Stimulated activated CD8-positive, alpha-beta memory T cell treated with anti-CD3 and anti-CD28 coated beads, Interleukin-2, amount 100 ng/mL, for 1 hour (primary cell): ENCODE measurements at regions not wholly inside any gene's neighbourhood (a gene's known extent, or its start where the extent isn't known, plus 50 kb on each side); places are given as distances from the start of the nearest gene placed in this dataset.

Experiments
- DNase-seq, 2 donors: peaks; one replicate each; pipeline ENCODE4 v3.0.0-alpha.2; 2020; ENCODE audit warnings: low read depth in 2 of 2

- DNase-seq, result no peak
Measured at GRCh38 chr15:31869686-31870307, 160.5 kb upstream of the CHRNA7 start.

GRCh38 chr15:31870328-31871165 lies 159.8 kb upstream of the CHRNA7 start, which contains the start of gene OTUD7A:
Gene OTUD7A (minus strand): TSS chr15:31870673.
- peak; percentile 65 to 72 for DNase-seq

DNA sequence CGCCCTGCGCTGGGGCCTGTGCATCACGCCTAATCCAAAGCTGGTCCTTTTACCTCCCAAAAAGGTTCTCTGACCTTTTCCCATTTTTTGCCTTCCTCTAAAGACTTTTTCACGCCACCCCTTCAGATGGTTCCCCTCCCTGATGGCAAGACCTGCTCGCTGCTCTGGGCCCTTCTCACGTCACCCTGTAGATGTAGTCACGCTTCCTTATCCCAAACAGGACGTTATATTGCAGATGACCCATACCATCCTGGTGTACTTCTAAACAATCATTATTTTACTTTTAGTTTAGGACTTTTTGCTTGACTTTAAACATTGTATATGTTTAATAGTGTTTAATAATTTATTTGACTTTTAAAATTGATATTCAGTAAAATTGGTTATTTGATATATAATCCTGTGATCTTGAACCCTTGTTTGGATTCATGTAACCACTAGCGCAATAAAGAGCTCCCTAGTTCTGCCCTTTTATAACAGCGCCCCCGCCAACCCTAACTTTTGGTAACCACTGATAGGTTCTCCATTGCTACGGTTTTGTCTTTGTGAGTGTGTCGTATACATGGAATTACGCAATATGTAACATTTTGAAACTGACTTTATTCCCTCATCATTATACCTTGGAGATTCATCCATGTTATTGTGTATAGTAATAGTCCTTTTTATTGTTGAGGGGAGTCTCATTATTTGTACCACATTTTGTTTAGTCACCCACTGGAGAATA lies 159.0 kb upstream of the CHRNA7 start:
- DNase-seq, result no peak

GRCh38 chr15:31871887-31872281 lies 158.4 kb upstream of the CHRNA7 start:
- no peak for DNase-seq

- no peak for DNase-seq
Measured at GRCh38 chr15:31887246-31887645, 143.1 kb upstream of the CHRNA7 start.

- DNase-seq, result no peak
Measured at GRCh38 chr15:31892513-31892912, 137.8 kb upstream of the CHRNA7 start.

- no peak for DNase-seq
Measured at GRCh38 chr15:31893780-31894179, 136.5 kb upstream of the CHRNA7 start.

DNA sequence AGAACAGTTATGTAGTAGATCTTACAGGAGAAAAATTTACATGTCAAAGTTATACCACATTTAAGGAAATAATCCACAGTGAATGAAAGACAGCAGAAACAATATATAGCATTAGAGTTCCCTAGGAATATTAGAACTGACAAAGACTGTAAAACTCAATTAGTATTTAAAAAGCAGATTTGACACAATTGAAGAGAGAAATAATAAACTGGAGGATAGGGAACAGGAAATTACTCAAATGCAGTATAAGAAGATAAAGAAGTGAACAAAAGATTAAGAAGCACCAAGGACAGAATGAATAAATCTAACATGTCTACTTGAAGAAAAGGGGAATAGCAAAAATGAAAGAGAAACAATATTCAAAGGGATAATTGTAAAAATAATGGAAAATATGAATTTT lies 132.6 kb upstream of the CHRNA7 start:
- DNase-seq, result no peak

- DNase-seq, result no peak
Measured at GRCh38 chr15:31901501-31901900, 128.8 kb upstream of the CHRNA7 start.

GRCh38 chr15:31905054-31905453 lies 125.3 kb upstream of the CHRNA7 start:
- DNase-seq, result no peak

DNA sequence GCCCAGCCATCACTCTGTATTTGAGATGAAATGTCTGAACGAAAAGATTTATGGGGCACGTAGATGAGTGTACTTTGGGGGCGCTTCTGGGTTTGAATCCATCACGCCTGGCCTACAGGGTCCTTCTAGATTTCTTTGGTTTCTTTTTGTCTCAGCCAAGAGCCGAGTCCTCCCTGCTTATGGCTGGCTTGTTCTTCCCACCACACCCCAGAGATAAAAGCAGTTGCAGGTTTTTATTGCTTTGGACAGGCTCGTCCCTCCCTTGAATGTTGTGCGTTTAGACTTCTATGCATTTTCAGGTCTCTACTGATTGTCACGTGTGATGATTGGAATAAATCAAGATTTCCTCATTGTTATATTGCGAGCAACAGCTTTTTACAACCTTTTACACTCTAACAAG lies 104.8 kb upstream of the CHRNA7 start:
- DNase-seq, result no peak

- DNase-seq, result no peak
Measured at GRCh38 chr15:31930967-31931366, 99.3 kb upstream of the CHRNA7 start.

GRCh38 chr15:31932576-31932975 lies 97.7 kb upstream of the CHRNA7 start:
- DNase-seq, result no peak

- no peak for DNase-seq
Measured at GRCh38 chr15:31934821-31935220, 95.5 kb upstream of the CHRNA7 start.

DNA sequence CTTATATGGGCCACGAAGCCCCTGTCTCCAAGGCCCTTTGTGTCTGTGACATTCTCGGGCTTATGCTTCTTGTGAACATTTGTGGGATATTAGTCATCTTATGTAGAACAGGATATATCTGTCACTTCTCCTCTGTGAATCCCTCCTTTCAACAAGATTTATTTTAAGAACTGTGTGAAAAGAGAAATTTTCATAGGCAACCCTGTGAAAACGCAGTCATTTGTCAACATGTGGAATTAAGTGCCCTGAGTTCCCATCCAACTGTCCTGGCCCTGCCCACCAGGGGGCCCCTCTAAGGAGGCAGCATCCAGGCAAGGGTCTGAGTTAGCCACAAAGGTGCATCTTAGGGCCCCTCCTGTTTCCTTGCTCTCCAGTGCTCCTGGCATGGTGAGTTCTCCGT lies 76.8 kb upstream of the CHRNA7 start:
- DNase-seq, result no peak

DNA sequence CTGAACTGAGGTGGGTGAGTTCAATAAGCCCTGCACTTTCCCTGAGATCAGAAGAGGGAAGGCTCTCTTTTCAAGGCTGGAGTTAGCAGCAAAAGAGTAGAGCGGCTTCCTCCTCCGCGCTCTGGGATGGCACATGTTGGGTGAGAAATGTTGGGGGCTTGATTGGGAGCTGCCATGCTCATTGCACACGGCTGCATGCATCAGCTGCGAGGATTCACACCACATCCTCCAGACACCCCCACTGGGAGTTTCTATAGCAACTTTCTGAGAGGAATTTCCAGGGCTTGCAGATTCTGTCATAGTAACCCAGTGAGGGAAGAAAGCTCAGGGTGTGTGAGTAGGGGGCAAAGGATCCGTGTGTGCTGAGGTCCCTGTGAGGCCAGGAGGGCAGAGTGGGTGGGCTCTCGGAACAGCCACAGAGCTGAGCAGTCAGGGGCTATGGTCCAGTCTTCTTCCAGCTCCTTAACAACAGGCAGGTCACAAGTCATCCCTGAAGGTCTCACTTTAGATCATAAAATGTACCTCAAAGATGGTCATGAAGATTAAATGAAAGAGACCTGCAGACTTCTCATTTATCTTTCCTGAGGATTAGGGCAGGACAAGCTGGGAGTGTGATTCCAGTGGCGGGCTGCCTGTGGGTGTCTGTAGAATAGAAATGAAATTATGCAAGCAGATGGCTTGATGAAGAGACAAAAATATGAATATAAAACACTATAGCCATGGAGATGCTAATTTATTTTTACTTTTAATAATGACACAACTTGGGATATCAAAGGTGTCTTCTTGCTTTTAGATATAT lies 75.7 kb upstream of the CHRNA7 start:
- no peak for DNase-seq

GRCh38 chr15:31955734-31956133 lies 74.6 kb upstream of the CHRNA7 start:
- no peak for DNase-seq

GRCh38 chr15:31957581-31957980 lies 72.7 kb upstream of the CHRNA7 start:
- no peak for DNase-seq

DNA sequence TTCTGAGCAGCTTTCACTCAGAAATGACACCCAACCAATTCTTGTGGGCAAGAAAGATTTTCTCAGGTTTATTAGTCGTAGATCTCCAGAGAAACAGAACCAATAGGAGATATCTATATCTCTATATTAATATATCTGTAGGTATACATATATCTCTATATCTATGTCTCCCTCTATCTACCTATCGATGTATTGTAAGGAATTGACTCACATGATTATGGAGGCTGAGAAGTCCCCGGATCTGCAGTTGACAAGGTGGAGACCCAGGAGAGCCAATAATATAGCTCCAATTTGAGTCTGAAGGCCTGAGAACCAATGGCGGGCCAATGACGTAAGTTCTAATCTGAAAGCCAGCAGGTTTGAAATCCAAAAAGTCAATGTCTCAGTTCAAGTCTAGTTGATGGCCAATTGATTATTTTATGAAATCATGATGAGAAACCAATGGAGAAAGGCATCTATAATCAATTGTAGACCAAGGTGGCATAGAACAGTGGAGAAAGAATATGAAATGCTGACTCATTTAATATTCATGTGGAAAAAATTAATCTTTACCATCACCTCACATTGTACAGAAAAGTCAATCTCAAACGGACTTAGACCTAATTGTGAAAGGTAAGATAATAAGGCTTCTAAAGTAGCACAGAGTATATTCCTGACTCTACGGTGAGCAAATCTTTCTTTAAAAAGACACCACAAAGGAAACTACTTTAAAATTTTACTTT lies 65.6 kb upstream of the CHRNA7 start:
- DNase-seq, result no peak

- no peak for DNase-seq
Measured at GRCh38 chr15:31970007-31970406, 60.3 kb upstream of the CHRNA7 start.

DNA sequence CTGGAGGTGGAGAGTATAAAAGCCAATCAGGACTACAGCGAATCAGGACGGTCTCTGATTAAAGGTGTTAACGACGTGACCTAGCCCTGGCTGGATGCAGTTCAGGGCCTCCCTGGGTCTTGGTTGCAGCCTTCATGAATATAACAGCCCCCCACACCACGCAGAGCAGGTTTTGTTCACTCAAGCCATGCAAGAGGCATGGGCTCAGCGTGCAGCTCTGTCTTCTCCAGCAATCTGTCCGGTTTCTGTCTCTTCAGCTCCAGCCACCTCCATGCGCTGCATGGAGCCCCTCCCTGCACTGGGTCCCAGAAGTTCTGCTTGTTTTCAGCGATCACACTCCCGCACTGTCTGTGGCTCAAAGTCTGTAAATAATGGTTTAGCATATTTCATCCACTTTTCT lies 57.1 kb upstream of the CHRNA7 start:
- DNase-seq, result no peak
